ENCODE measurements at regions not wholly inside any gene's neighbourhood (a gene's known extent, or its start where the extent isn't known, plus 50 kb on each side); places are given as distances from the start of the nearest gene placed in this dataset.

- TF ChIP-seq CTCF (IDR thresholded peaks at IDR 0.05; ENCODE audit: partially characterized antibody, unreplicated experiment) = no peak
- Mint-ChIP-seq H3K9me3 (ENCODE audit: unreplicated experiment) (no peaks in the 10 kb centered on the region), H3K36me3 (ENCODE audit: unreplicated experiment) (no peaks in the 10 kb centered on the region), H3K4me1 (ENCODE audit: low read depth, unreplicated experiment) (peaks cover under 1% of the 10 kb centered on the region), H3K27me3 (ENCODE audit: unreplicated experiment) (no peaks in the 10 kb centered on the region), H3K4me3 (ENCODE audit: unreplicated experiment) (no peak overlapping the region), H3K27ac (ENCODE audit: unreplicated experiment) (no peak overlapping the region)
- DNase-seq = no peak
Measured at GRCh38 chr4:154088741-154089140, 299.9 kb upstream of the SFRP2 start.

GRCh38 chr4:154086247-154086646 is 297.4 kb upstream of the SFRP2 start:
- no peak for TF ChIP-seq CTCF (IDR thresholded peaks at IDR 0.05; ENCODE audit: partially characterized antibody, unreplicated experiment)
- no peaks in the 10 kb centered on the region for H3K9me3 Mint-ChIP-seq (ENCODE audit: unreplicated experiment)
- no peak overlapping the region for H3K4me3 Mint-ChIP-seq (ENCODE audit: unreplicated experiment)
- H3K27ac Mint-ChIP-seq (ENCODE audit: unreplicated experiment) = no peak overlapping the region
- H3K27me3 Mint-ChIP-seq (ENCODE audit: unreplicated experiment) = no peaks in the 10 kb centered on the region
- H3K4me1 Mint-ChIP-seq (ENCODE audit: low read depth, unreplicated experiment) = peaks cover 7% of the 10 kb centered on the region
- no peak for DNase-seq
- no peaks in the 10 kb centered on the region for H3K36me3 Mint-ChIP-seq (ENCODE audit: unreplicated experiment)

- Mint-ChIP-seq H3K4me1 (ENCODE audit: low read depth, unreplicated experiment) (peaks cover 7% of the 10 kb centered on the region), H3K27me3 (ENCODE audit: unreplicated experiment) (no peaks in the 10 kb centered on the region), H3K36me3 (ENCODE audit: unreplicated experiment) (no peaks in the 10 kb centered on the region), H3K4me3 (ENCODE audit: unreplicated experiment) (no peak overlapping the region), H3K9me3 (ENCODE audit: unreplicated experiment) (no peaks in the 10 kb centered on the region), H3K27ac (ENCODE audit: unreplicated experiment) (no peak overlapping the region)
- TF ChIP-seq CTCF (IDR thresholded peaks at IDR 0.05; ENCODE audit: partially characterized antibody, unreplicated experiment) = no peak
- DNase-seq = no peak
Measured at GRCh38 chr4:154084864-154085263, 296.0 kb upstream of the SFRP2 start.

- peak; percentile 71 for TF ChIP-seq CTCF (IDR thresholded peaks at IDR 0.05; ENCODE audit: partially characterized antibody, unreplicated experiment)
- peak overlapping the region; percentile 14 for H3K27ac Mint-ChIP-seq (ENCODE audit: unreplicated experiment)
- no peak overlapping the region for H3K4me3 Mint-ChIP-seq (ENCODE audit: unreplicated experiment)
- DNase-seq = peak; percentile 85
- peaks cover 7% of the 10 kb centered on the region for H3K4me1 Mint-ChIP-seq (ENCODE audit: low read depth, unreplicated experiment)
- no peaks in the 10 kb centered on the region for H3K27me3 Mint-ChIP-seq (ENCODE audit: unreplicated experiment)
- no peaks in the 10 kb centered on the region for H3K36me3 Mint-ChIP-seq (ENCODE audit: unreplicated experiment)
- H3K9me3 Mint-ChIP-seq (ENCODE audit: unreplicated experiment) = no peaks in the 10 kb centered on the region
Measured at GRCh38 chr4:154082760-154083535, 294.1 kb upstream of the SFRP2 start.

GRCh38 chr4:154081391-154081790 is 292.5 kb upstream of the SFRP2 start:
- H3K9me3 Mint-ChIP-seq (ENCODE audit: unreplicated experiment) = no peaks in the 10 kb centered on the region
- no peak for DNase-seq
- no peaks in the 10 kb centered on the region for H3K36me3 Mint-ChIP-seq (ENCODE audit: unreplicated experiment)
- H3K4me1 Mint-ChIP-seq (ENCODE audit: low read depth, unreplicated experiment) = peaks cover 7% of the 10 kb centered on the region
- H3K27ac Mint-ChIP-seq (ENCODE audit: unreplicated experiment) = no peak overlapping the region
- no peak for TF ChIP-seq CTCF (IDR thresholded peaks at IDR 0.05; ENCODE audit: partially characterized antibody, unreplicated experiment)
- no peaks in the 10 kb centered on the region for H3K27me3 Mint-ChIP-seq (ENCODE audit: unreplicated experiment)
- no peak overlapping the region for H3K4me3 Mint-ChIP-seq (ENCODE audit: unreplicated experiment)
